IMR-90 (cell line): ENCODE measurements at regions not wholly inside any gene's neighbourhood (a gene's known extent, or its start where the extent isn't known, plus 50 kb on each side); places are given as distances from the start of the nearest gene placed in this dataset.

Experiments
- ATAC-seq: fragments of 200-7000 bp; cut with Tn5 transposase; 2 replicates; pipeline ENCODE4 v1.9.1; 2020; ENCODE audit warnings: low read depth, mild to moderate bottlenecking, moderate library complexity
- BruUV-seq: library from RNA; stranded (reverse); fragments of 400-500 nt; replicated peaks from 2 replicates; lab custom pipeline; 2021; lab: Mats Ljungman, UMichigan
- CTCF ChIA-PET: fragments of 300-600 bp; formaldehyde crosslinking; extraction: SDS; loops from one replicate; lab custom pipeline; 2021; ENCODE audit warnings: antibody characterized with exemption; lab: Yijun Ruan, JAX
- POLR2A ChIA-PET: fragments of 300-600 bp; sonication (Branson Sonifier 250); formaldehyde crosslinking; loops from one replicate; lab custom pipeline; 2022; ENCODE audit warnings: antibody characterized with exemption; ENCODE audit not compliant: unreplicated experiment; lab: Charles Lee
- DNase-seq: peaks from one replicate; pipeline ENCODE4 v3.0.0; 2013
- H2AFZ ChIP-seq: replicated peaks from 2 replicates; pipeline ENCODE3; 2013; ENCODE audit warnings: low read length, mild to moderate bottlenecking; ENCODE audit not compliant: poor library complexity
- H2AK5ac ChIP-seq: 2 replicates; pipeline ENCODE4 v1.6.1; 2013; ENCODE audit warnings: low read depth, low read length, inconsistent platforms
- H2AK9ac ChIP-seq: replicated peaks from 2 replicates; pipeline ENCODE3; 2013; ENCODE audit warnings: mild to moderate bottlenecking, low read depth, low read length, moderate library complexity; ENCODE audit not compliant: poor library complexity
- H2BK120ac ChIP-seq: 2 replicates; pipeline ENCODE4 v1.6.1; 2013; ENCODE audit warnings: low read depth, low read length, inconsistent platforms
- H2BK15ac ChIP-seq: 3 replicates; pipeline ENCODE4 v1.6.1; 2013; ENCODE audit warnings: low read depth, low read length, inconsistent platforms
- H2BK20ac ChIP-seq: 2 replicates; pipeline ENCODE4 v1.6.1; 2013; ENCODE audit warnings: low read depth, mild to moderate bottlenecking, inconsistent platforms, low read length, moderate library complexity
- H2BK5ac ChIP-seq: 2 replicates; pipeline ENCODE4 v1.6.1; 2013; ENCODE audit warnings: mild to moderate bottlenecking, low read depth, low read length, inconsistent platforms; ENCODE audit not compliant: poor library complexity, severe bottlenecking
- H3K14ac ChIP-seq: replicated peaks from 2 replicates; pipeline ENCODE4 v1.6.1; 2013; ENCODE audit warnings: low read depth, low read length, inconsistent platforms
- H3K18ac ChIP-seq: 2 replicates; pipeline ENCODE4 v1.6.1; 2013; ENCODE audit warnings: low read depth, low read length, control low read depth
- H3K23ac ChIP-seq: 2 replicates; pipeline ENCODE4 v1.6.1; 2013; ENCODE audit warnings: low read depth, low read length, inconsistent platforms
- H3K27ac ChIP-seq: 2 replicates; pipeline ENCODE4 v1.5.1; 2013; ENCODE audit warnings: mild to moderate bottlenecking, control low read depth, low read length; ENCODE audit not compliant: insufficient read depth
- H3K27me3 ChIP-seq: 2 replicates; pipeline ENCODE4 v1.6.1; 2013; ENCODE audit warnings: low read length; ENCODE audit not compliant: control insufficient read depth, insufficient read depth
- H3K36me3 ChIP-seq: 2 replicates; pipeline ENCODE4 v1.6.1; 2013; ENCODE audit warnings: low read length, mixed read lengths; ENCODE audit not compliant: control insufficient read depth, insufficient read depth
- H3K4ac ChIP-seq: 2 replicates; pipeline ENCODE4 v1.6.1; 2013; ENCODE audit warnings: low read depth, low read length, inconsistent platforms
- H3K4me1 ChIP-seq: 2 replicates; pipeline ENCODE4 v1.6.1; 2013; ENCODE audit warnings: low read length, mixed read lengths; ENCODE audit not compliant: control insufficient read depth, insufficient read depth
- H3K4me2 ChIP-seq: 2 replicates; pipeline ENCODE4 v1.6.1; 2013; ENCODE audit warnings: low read depth, mild to moderate bottlenecking, control low read depth, low read length, moderate library complexity
- H3K4me3 ChIP-seq: 2 replicates; pipeline ENCODE4 v1.5.1; 2013; ENCODE audit warnings: low read depth, mild to moderate bottlenecking, control low read depth, low read length, moderate library complexity; ENCODE audit not compliant: insufficient read depth
- H3K56ac ChIP-seq: 2 replicates; pipeline ENCODE4 v1.6.1; 2013; ENCODE audit warnings: low read length, inconsistent platforms; ENCODE audit not compliant: insufficient read depth; ENCODE audit errors: extremely low read depth
- H3K79me1 ChIP-seq, 2 experiments: 2 replicates each; pipeline ENCODE4 v1.6.1; 2013; ENCODE audit warnings: low read length in 2 of 2, inconsistent platforms in 1 of 2, low read depth in 1 of 2
- H3K9ac ChIP-seq: 2 replicates; pipeline ENCODE4 v1.6.1; 2013; ENCODE audit warnings: low read depth, low read length, control low read depth
- H3K9me1 ChIP-seq: 2 replicates; pipeline ENCODE4 v1.6.1; 2013; ENCODE audit warnings: low read length, inconsistent platforms; ENCODE audit not compliant: insufficient read depth
- H3K9me3 ChIP-seq: 2 replicates; pipeline ENCODE4 v1.6.1; 2013; ENCODE audit warnings: low read length; ENCODE audit not compliant: control insufficient read depth, insufficient read depth
- H4K20me1 ChIP-seq: 2 replicates; pipeline ENCODE4 v1.6.1; 2013; ENCODE audit warnings: low read length, inconsistent platforms; ENCODE audit not compliant: insufficient read depth
- H4K5ac ChIP-seq: 2 replicates; pipeline ENCODE4 v1.6.1; 2013; ENCODE audit warnings: mild to moderate bottlenecking, low read depth, low read length, control low read depth
- H4K8ac ChIP-seq, 2 experiments: 2 replicates each; pipeline ENCODE4 v1.6.1; 2013; ENCODE audit warnings: low read depth in 2 of 2, low read length in 2 of 2, control low read depth in 1 of 2, inconsistent platforms in 1 of 2
- H4K91ac ChIP-seq: 2 replicates; pipeline ENCODE4 v1.6.1; 2013; ENCODE audit warnings: low read depth, low read length, inconsistent platforms; ENCODE audit not compliant: insufficient read depth
- RAD21 ChIP-seq: IDR thresholded peaks from 2 replicates; pipeline ENCODE4 v1.6.1; 2012; ENCODE audit warnings: low read length, improper control_type of control experiment
- WGBS, 2 experiments: methylation state at CpG; one replicate each; pipeline versions ENCODE4 v1.1.5 to v1.1.7; 2013; ENCODE audit warnings: missing lambda C conversion rate in 2 of 2; ENCODE audit not compliant: insufficient read length in 1 of 2; ENCODE audit errors: extremely low coverage in 2 of 2; 5-methylcytosine and 5-hydroxymethylcytosine counted together
- dilution Hi-C: fragments of 300-500 bp; cut with HindIII; formaldehyde crosslinking; loops from one replicate; pipeline ENCODE4 v1.14.3; 2018; ENCODE audit warnings: low sequenced_read_pairs; ENCODE audit not compliant: unreplicated experiment
- in situ Hi-C: fragments of 300-500 bp; cut with MboI; formaldehyde crosslinking; loops from 3 replicates; pipeline ENCODE4 v1.14.3; 2019; ENCODE audit warnings: low sequenced_read_pairs, inconsistent platforms, mixed read lengths
- intact Hi-C: fragments of 100-400 bp; cut with micrococcal nuclease; formaldehyde crosslinking; loops from 2 replicates; pipeline ENCODE4 v1.10.0; 2022

DNA sequence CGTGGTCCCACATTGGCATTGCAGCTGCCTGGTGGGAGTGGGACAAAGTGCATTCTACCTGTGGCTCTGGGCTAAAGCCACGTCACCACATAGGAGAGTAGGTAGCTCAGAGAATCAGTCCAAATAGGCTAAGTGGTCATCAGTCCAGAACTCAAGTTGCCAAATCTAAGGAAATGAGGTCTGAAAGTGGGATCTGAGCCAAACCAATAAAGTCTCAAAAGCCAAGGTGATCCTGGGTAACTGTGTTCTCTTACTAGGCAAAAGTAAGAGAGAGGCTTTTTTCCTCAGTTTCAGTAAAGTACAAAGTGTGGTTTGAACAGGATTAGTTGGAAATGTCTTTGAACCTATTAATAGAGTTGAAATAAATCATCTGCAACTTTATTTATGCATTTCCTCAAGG is 68.6 kb upstream of the CNKSR3 start:
- no peaks in the 10 kb centered on the region for H3K79me1 ChIP-seq
- peaks cover 2% of the 10 kb centered on the region for H3K27me3 ChIP-seq
- no peak overlapping the region for H3K23ac ChIP-seq
- ChIA-PET POLR2A (no interaction called here), CTCF (no interaction called here)
- no peak overlapping the region for H2AK5ac ChIP-seq
- no peak overlapping the region for H3K18ac ChIP-seq
- no CpG with 5 or more reads among the region's 2 CpGs for WGBS, 2 experiments
- H4K8ac ChIP-seq, result no peak overlapping the region
- no peak overlapping the region for H3K4me3 ChIP-seq
- in situ Hi-C loops (no loop called here), intact Hi-C loops (no loop called here), dilution Hi-C loops (no loop called here)
- no peak overlapping the region for H3K27ac ChIP-seq
- no peak overlapping the region for H2BK5ac ChIP-seq
- no peak for ATAC-seq
- peaks cover 2% of the 10 kb centered on the region; the same call in 1 of the 2 replicates for H3K9me3 ChIP-seq
- no peak overlapping the region for H2AFZ ChIP-seq
- no peaks in the 10 kb centered on the region for H4K20me1 ChIP-seq
- H3K9me1 ChIP-seq, result no peaks in the 10 kb centered on the region
- no TSS peak for BruUV-seq
- H2BK120ac ChIP-seq, result no peak overlapping the region
- no peak overlapping the region for H4K5ac ChIP-seq
- H3K4me2 ChIP-seq, result no peak overlapping the region
- H3K56ac ChIP-seq, result no peak overlapping the region
- DNase-seq, result no peak
- H3K9ac ChIP-seq, result no peak overlapping the region
- no peak overlapping the region for H4K91ac ChIP-seq
- no peak overlapping the region for H3K4ac ChIP-seq
- no peak for TF ChIP-seq RAD21
- H2BK20ac ChIP-seq, result no peak overlapping the region
- no peak overlapping the region for H3K14ac ChIP-seq
- H3K4me1 ChIP-seq, result no peaks in the 10 kb centered on the region
- H2BK15ac ChIP-seq, result no peak overlapping the region
- H3K36me3 ChIP-seq, result no peaks in the 10 kb centered on the region
- H2AK9ac ChIP-seq, result no peak overlapping the region
